Body of pancreas (tissue), 4 donors: ENCODE measurements at regions not wholly inside any gene's neighbourhood (a gene's known extent, or its start where the extent isn't known, plus 50 kb on each side); places are given as distances from the start of the nearest gene placed in this dataset.

Experiments used
- CTCF ChIP-seq, 7 experiments: fragments of 450-650 bp in 4 of 7; fragments of 200-600 bp in 3 of 7; sonication (generic) in 3 of 7; IDR thresholded peaks; one replicate each; pipeline ENCODE4 v1.5.1; 2016 to 2019; ENCODE audit warnings: antibody characterized with exemption in 7 of 7
- POLR2A ChIP-seq, 3 donors: fragments of 450-650 bp; IDR thresholded peaks; one replicate each; pipeline ENCODE4 v1.6.1; 2016; ENCODE audit warnings: antibody characterized with exemption in 3 of 3, mild to moderate bottlenecking in 2 of 3

- no peak for TF ChIP-seq CTCF (IDR thresholded peaks at IDR 0.05)
- TF ChIP-seq POLR2A (IDR thresholded peaks at IDR 0.05) = no peak
Measured at GRCh38 chr7:31432176-31432575, 81.7 kb upstream of the ITPRID1 start.
